Parathyroid adenoma (tissue), 2 donors: ENCODE measurements at regions not wholly inside any gene's neighbourhood (a gene's known extent, or its start where the extent isn't known, plus 50 kb on each side); places are given as distances from the start of the nearest gene placed in this dataset.

Source experiments
- H2AFZ ChIP-seq: fragments of 300-600 bp; sonication (generic); one replicate; pipeline ENCODE4 v1.7.0; 2017; ENCODE audit warnings: antibody characterized with exemption, mild to moderate bottlenecking
- H3K27ac ChIP-seq: fragments of 300-600 bp; sonication (generic); one replicate; pipeline ENCODE4 v1.7.0; 2017
- H3K27me3 ChIP-seq: fragments of 300-600 bp; sonication (generic); one replicate; pipeline ENCODE4 v1.7.0; 2017; ENCODE audit warnings: low read length; ENCODE audit not compliant: control insufficient read depth, insufficient read depth
- H3K36me3 ChIP-seq: fragments of 300-600 bp; sonication (generic); one replicate; pipeline ENCODE4 v1.7.0; 2017; ENCODE audit warnings: low read length; ENCODE audit not compliant: control insufficient read depth, insufficient read depth
- H3K4me1 ChIP-seq: fragments of 300-600 bp; sonication (generic); one replicate; pipeline ENCODE4 v1.7.0; 2017; ENCODE audit warnings: control low read depth
- H3K4me2 ChIP-seq: fragments of 300-600 bp; sonication (generic); one replicate; pipeline ENCODE4 v1.7.0; 2017; ENCODE audit warnings: low read length
- H3K4me3 ChIP-seq: fragments of 300-600 bp; sonication (generic); one replicate; pipeline ENCODE4 v1.7.0; 2017; ENCODE audit warnings: low read depth, low read length
- H3K79me2 ChIP-seq: fragments of 300-600 bp; sonication (generic); one replicate; pipeline ENCODE4 v1.7.0; 2017; ENCODE audit warnings: control low read depth
- H3K9ac ChIP-seq: fragments of 300-600 bp; sonication (generic); one replicate; pipeline ENCODE4 v1.7.0; 2017; ENCODE audit warnings: mild to moderate bottlenecking
- H3K9me3 ChIP-seq: fragments of 300-600 bp; sonication (generic); one replicate; pipeline ENCODE4 v1.7.0; 2017; ENCODE audit warnings: low read length; ENCODE audit not compliant: control insufficient read depth
- CTCF ChIP-seq: fragments of 300-600 bp; sonication (generic); IDR thresholded peaks from one replicate; pipeline ENCODE4 v1.7.0; 2017; ENCODE audit warnings: antibody characterized with exemption, mild to moderate bottlenecking
- donor health status: primary hyperparathyroidism.

DNA sequence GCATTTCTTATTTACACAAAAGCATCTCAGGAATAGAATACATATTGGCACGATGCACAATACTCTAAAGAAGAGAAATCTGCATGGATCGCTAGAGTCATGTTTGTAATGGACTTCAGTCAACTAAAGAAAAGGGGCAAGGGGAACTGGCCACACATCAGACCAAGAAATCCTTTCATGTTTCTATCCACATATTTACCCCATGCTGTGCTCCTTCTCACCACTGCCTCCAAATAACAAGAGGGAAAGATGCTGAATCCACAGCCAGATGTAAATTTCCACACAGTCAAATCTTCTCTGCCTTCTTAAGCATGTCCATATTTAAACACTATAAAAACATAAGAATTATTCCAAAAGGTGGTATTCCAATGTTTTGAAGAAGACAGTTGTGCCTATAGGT is 67.6 kb downstream of the COX18 start:
- no peaks in the 10 kb centered on the region for H3K27me3 ChIP-seq
- H3K9me3 ChIP-seq: no peaks in the 10 kb centered on the region
- no peak overlapping the region for H3K27ac ChIP-seq
- H3K9ac ChIP-seq: no peak overlapping the region
- no peaks in the 10 kb centered on the region for H3K79me2 ChIP-seq
- no peak for TF ChIP-seq CTCF
- no peak overlapping the region for H3K4me2 ChIP-seq
- H2AFZ ChIP-seq: no peak overlapping the region
- no peaks in the 10 kb centered on the region for H3K4me1 ChIP-seq
- H3K36me3 ChIP-seq: no peaks in the 10 kb centered on the region
- H3K4me3 ChIP-seq: no peak overlapping the region

- Histone ChIP-seq H2AFZ (no peak overlapping the region), H3K79me2 (no peaks in the 10 kb centered on the region), H3K9ac (no peak overlapping the region), H3K27ac (no peak overlapping the region), H3K4me1 (no peaks in the 10 kb centered on the region), H3K4me2 (no peak overlapping the region), H3K9me3 (no peaks in the 10 kb centered on the region), H3K27me3 (no peaks in the 10 kb centered on the region), H3K4me3 (no peak overlapping the region), H3K36me3 (no peaks in the 10 kb centered on the region)
- TF ChIP-seq CTCF: no peak
Measured at GRCh38 chr4:72997409-72997808, 72.1 kb downstream of the COX18 start.

DNA sequence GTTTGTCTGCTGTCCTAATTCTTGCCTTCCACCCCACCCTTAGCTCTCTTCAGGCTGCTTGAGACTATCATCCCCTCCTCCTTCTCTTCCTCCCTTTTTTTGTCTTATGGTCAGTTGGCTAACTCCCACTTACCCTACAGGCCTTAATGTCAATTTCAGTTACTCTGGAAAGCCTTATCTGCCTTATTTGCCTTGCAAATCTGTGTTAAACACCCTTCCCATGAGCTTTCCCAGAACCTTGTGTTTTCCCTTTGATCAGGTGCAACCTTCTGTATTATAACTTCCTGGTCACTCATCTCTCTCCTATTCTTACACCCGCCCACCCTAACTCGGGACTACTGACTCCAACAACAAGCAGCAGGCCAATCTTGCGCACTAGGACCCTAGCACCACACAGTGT is 74.8 kb downstream of the COX18 start:
- Histone ChIP-seq H3K4me2 (no peak overlapping the region), H3K27me3 (no peaks in the 10 kb centered on the region), H2AFZ (no peak overlapping the region), H3K9me3 (no peaks in the 10 kb centered on the region), H3K27ac (no peak overlapping the region), H3K4me1 (no peaks in the 10 kb centered on the region), H3K79me2 (no peaks in the 10 kb centered on the region), H3K36me3 (no peaks in the 10 kb centered on the region), H3K9ac (no peak overlapping the region), H3K4me3 (no peak overlapping the region)
- TF ChIP-seq CTCF: no peak

DNA sequence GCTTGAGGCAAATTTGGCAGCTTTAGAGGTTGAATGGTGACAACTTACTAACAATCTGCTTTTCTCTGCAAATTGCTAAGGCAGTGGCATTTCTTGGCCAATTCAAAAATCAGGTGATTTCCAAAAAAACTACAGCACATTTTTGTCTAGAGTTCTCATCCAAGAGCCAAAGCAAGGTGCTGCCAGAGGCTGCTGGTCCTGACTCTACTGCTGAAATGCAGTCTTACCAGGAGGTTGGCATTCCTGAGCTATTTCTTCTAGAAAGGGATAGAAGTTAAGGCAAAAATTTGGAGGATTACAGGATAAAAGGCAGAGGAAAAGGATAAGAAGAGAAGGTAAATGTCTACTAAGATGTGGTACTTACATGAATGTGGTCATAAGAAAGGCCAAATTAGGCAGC is 75.6 kb downstream of the COX18 start:
- Histone ChIP-seq H3K4me3 (no peak overlapping the region), H3K36me3 (no peaks in the 10 kb centered on the region), H2AFZ (no peak overlapping the region), H3K4me2 (no peak overlapping the region), H3K9me3 (no peaks in the 10 kb centered on the region), H3K27me3 (no peaks in the 10 kb centered on the region), H3K79me2 (no peaks in the 10 kb centered on the region), H3K4me1 (no peaks in the 10 kb centered on the region), H3K27ac (no peak overlapping the region), H3K9ac (no peak overlapping the region)
- no peak for TF ChIP-seq CTCF

GRCh38 chr4:72991873-72992272 is 77.6 kb downstream of the COX18 start:
- Histone ChIP-seq H3K36me3 (no peaks in the 10 kb centered on the region), H3K27me3 (no peaks in the 10 kb centered on the region), H3K9ac (no peak overlapping the region)

More at GRCh38 chr4:72991873-72992272, 77.6 kb downstream of the COX18 start:
- H3K4me3 ChIP-seq: no peak overlapping the region
- no peak overlapping the region for H3K4me2 ChIP-seq
- no peaks in the 10 kb centered on the region for H3K9me3 ChIP-seq
- no peak overlapping the region for H3K27ac ChIP-seq
- no peaks in the 10 kb centered on the region for H3K4me1 ChIP-seq
- no peak overlapping the region for H2AFZ ChIP-seq
- TF ChIP-seq CTCF: no peak
- no peaks in the 10 kb centered on the region for H3K79me2 ChIP-seq
